ENCODE measurements at regions not wholly inside any gene's neighbourhood (a gene's known extent, or its start where the extent isn't known, plus 50 kb on each side); places are given as distances from the start of the nearest gene placed in this dataset.

GRCh38 chr20:57968120-57968519 lies 258.3 kb upstream of the PMEPA1 start:
- H3K4me1 ChIP-seq (ENCODE audit: control insufficient read depth, extremely low read depth, insufficient read depth, low read length) = no peaks in the 10 kb centered on the region
- no peak overlapping the region for H3K4me3 ChIP-seq (ENCODE audit: control insufficient read depth in 2 of 3, extremely low read depth in 1 of 3, insufficient read depth in 2 of 3, low read depth in 1 of 3, low read length in 3 of 3)
- H4K20me1 ChIP-seq (ENCODE audit: control insufficient read depth, extremely low read depth, insufficient read depth, low read length) = no peaks in the 10 kb centered on the region
- H3K36me3 ChIP-seq (ENCODE audit: control insufficient read depth in 2 of 2, extremely low read depth in 1 of 2, insufficient read depth in 2 of 2, low read length in 2 of 2) = no peaks in the 10 kb centered on the region
- H2AFZ ChIP-seq (ENCODE audit: control insufficient read depth, low read length) = no peak overlapping the region
- TF ChIP-seq EZH2 (IDR thresholded peaks at IDR 0.05; ENCODE audit: low read length) = no peak
- TF ChIP-seq CTCF (optimal IDR thresholded peaks at IDR 0.05 in 1 of 3, IDR thresholded peaks at IDR 0.05 in 1 of 3, conservative IDR thresholded peaks at IDR 0.05 in 1 of 3; ENCODE audit: extremely low read depth in 1 of 3, insufficient read depth in 2 of 3, low read length in 3 of 3) = no peak
- FAIRE-seq (no peak), DNase-seq (ENCODE audit: low read depth, low spot score) (no peak)
- dilution Hi-C loops (cut with MboI; ENCODE audit: extremely low pct_ligation_motif_present, low sequenced_read_pairs) = no loop called here
- no peak overlapping the region for H3K9ac ChIP-seq (ENCODE audit: control insufficient read depth, extremely low read depth, insufficient read depth, low read length)
- H3K9me1 ChIP-seq (ENCODE audit: control insufficient read depth, extremely low read depth, insufficient read depth, low read length) = no peaks in the 10 kb centered on the region
- H3K79me2 ChIP-seq (ENCODE audit: control insufficient read depth, insufficient read depth, low read length) = no peaks in the 10 kb centered on the region
- no peak overlapping the region for H3K4me2 ChIP-seq (ENCODE audit: control insufficient read depth, extremely low read depth, insufficient read depth, low read depth, low read length)
- no peaks in the 10 kb centered on the region for H3K9me3 ChIP-seq (ENCODE audit: control insufficient read depth, low read depth, low read length)
- H3K27ac ChIP-seq (ENCODE audit: control insufficient read depth, insufficient read depth, low read length) = no peak overlapping the region
- H3K27me3 ChIP-seq (ENCODE audit: control insufficient read depth, extremely low read depth, insufficient read depth, low read length) = peaks cover 46% of the 10 kb centered on the region

GRCh38 chr20:57967364-57967763 lies 257.5 kb upstream of the PMEPA1 start:
- H4K20me1 ChIP-seq (ENCODE audit: control insufficient read depth, extremely low read depth, insufficient read depth, low read length) = no peaks in the 10 kb centered on the region
- dilution Hi-C loops (cut with MboI; ENCODE audit: extremely low pct_ligation_motif_present, low sequenced_read_pairs) = no loop called here
- FAIRE-seq (no peak), DNase-seq (ENCODE audit: low read depth, low spot score) (no peak)
- H2AFZ ChIP-seq (ENCODE audit: control insufficient read depth, low read length) = no peak overlapping the region
- H3K4me3 ChIP-seq (ENCODE audit: control insufficient read depth in 2 of 3, extremely low read depth in 1 of 3, insufficient read depth in 2 of 3, low read depth in 1 of 3, low read length in 3 of 3) = no peak overlapping the region
- no peaks in the 10 kb centered on the region for H3K9me3 ChIP-seq (ENCODE audit: control insufficient read depth, low read depth, low read length)
- H3K79me2 ChIP-seq (ENCODE audit: control insufficient read depth, insufficient read depth, low read length) = no peaks in the 10 kb centered on the region
- TF ChIP-seq EZH2 (IDR thresholded peaks at IDR 0.05; ENCODE audit: low read length) (no peak), CTCF (optimal IDR thresholded peaks at IDR 0.05 in 1 of 3, IDR thresholded peaks at IDR 0.05 in 1 of 3, conservative IDR thresholded peaks at IDR 0.05 in 1 of 3; ENCODE audit: extremely low read depth in 1 of 3, insufficient read depth in 2 of 3, low read length in 3 of 3) (no peak)
- no peak overlapping the region for H3K27ac ChIP-seq (ENCODE audit: control insufficient read depth, insufficient read depth, low read length)
- H3K9ac ChIP-seq (ENCODE audit: control insufficient read depth, extremely low read depth, insufficient read depth, low read length) = no peak overlapping the region
- no peaks in the 10 kb centered on the region for H3K9me1 ChIP-seq (ENCODE audit: control insufficient read depth, extremely low read depth, insufficient read depth, low read length)
- H3K36me3 ChIP-seq (ENCODE audit: control insufficient read depth in 2 of 2, extremely low read depth in 1 of 2, insufficient read depth in 2 of 2, low read length in 2 of 2) = no peaks in the 10 kb centered on the region
- H3K4me1 ChIP-seq (ENCODE audit: control insufficient read depth, extremely low read depth, insufficient read depth, low read length) = no peaks in the 10 kb centered on the region
- peaks cover 39% of the 10 kb centered on the region for H3K27me3 ChIP-seq (ENCODE audit: control insufficient read depth, extremely low read depth, insufficient read depth, low read length)
- no peak overlapping the region for H3K4me2 ChIP-seq (ENCODE audit: control insufficient read depth, extremely low read depth, insufficient read depth, low read depth, low read length)
